Endodermal cell (in vitro differentiated cells): ENCODE measurements at regions not wholly inside any gene's neighbourhood (a gene's known extent, or its start where the extent isn't known, plus 50 kb on each side); places are given as distances from the start of the nearest gene placed in this dataset.

Experiments used
- DNase-seq: peaks from one replicate; pipeline ENCODE4 v3.0.0-alpha.2; 2017
- H3K27ac ChIP-seq: 2 replicates; pipeline ENCODE4 v1.5.1; 2013; ENCODE audit warnings: mild to moderate bottlenecking, low read depth, low read length, moderate library complexity
- H3K27me3 ChIP-seq: 2 replicates; pipeline ENCODE4 v1.6.1; 2013; ENCODE audit warnings: mild to moderate bottlenecking, low read length, moderate library complexity; ENCODE audit not compliant: insufficient read depth, control insufficient read depth, poor library complexity, severe bottlenecking
- H3K36me3 ChIP-seq: 2 replicates; pipeline ENCODE4 v1.7.0; 2013; ENCODE audit warnings: mild to moderate bottlenecking, low read length, moderate library complexity; ENCODE audit not compliant: control insufficient read depth, insufficient read depth
- H3K4me1 ChIP-seq: one replicate; pipeline ENCODE4 v1.7.0; 2013; ENCODE audit warnings: low read length; ENCODE audit not compliant: control insufficient read depth, insufficient read depth
- H3K4me3 ChIP-seq: 2 replicates; pipeline ENCODE4 v1.5.1; 2013; ENCODE audit warnings: mild to moderate bottlenecking, low read length, moderate library complexity
- H3K9ac ChIP-seq: 2 replicates; pipeline ENCODE4 v1.6.1; 2013; ENCODE audit warnings: mild to moderate bottlenecking, low read length, moderate library complexity; ENCODE audit not compliant: poor library complexity, severe bottlenecking; ENCODE audit errors: extremely low read depth
- H3K9me3 ChIP-seq: 2 replicates; pipeline ENCODE4 v1.6.1; 2013; ENCODE audit warnings: mild to moderate bottlenecking, low read length, moderate library complexity; ENCODE audit not compliant: control insufficient read depth
- H3K27ac Mint-ChIP-seq: 2 replicates; pipeline ENCODE4 v1.8.0; 2020; ENCODE audit warnings: mixed read lengths
- H3K27me3 Mint-ChIP-seq: 2 replicates; pipeline ENCODE4 v1.8.0; 2021; ENCODE audit warnings: mild to moderate bottlenecking, mixed read lengths; ENCODE audit not compliant: insufficient read depth
- H3K36me3 Mint-ChIP-seq: 2 replicates; pipeline ENCODE4 v1.8.0; 2020; ENCODE audit warnings: low read depth, mixed read lengths
- H3K4me1 Mint-ChIP-seq: 2 replicates; pipeline ENCODE4 v1.8.0; 2020; ENCODE audit warnings: mixed read lengths
- H3K4me3 Mint-ChIP-seq: 2 replicates; pipeline ENCODE4 v1.8.0; 2020; ENCODE audit warnings: mild to moderate bottlenecking, moderate library complexity, mixed read lengths
- H3K9me3 Mint-ChIP-seq: 2 replicates; pipeline ENCODE4 v1.8.0; 2020; ENCODE audit warnings: mild to moderate bottlenecking, mixed read lengths
- CTCF ChIP-seq: fragments of 200-600 bp; sonication (generic); conservative IDR thresholded peaks from 2 replicates; pipeline ENCODE4 v1.5.0; 2021; ENCODE audit warnings: antibody characterized with exemption, mild to moderate bottlenecking
- WGBS, 2 experiments: methylation state at CpG; one replicate each; pipeline versions ENCODE4 v1.1.5 to v1.1.7; 2013; ENCODE audit warnings: missing lambda C conversion rate in 2 of 2, mixed read lengths in 1 of 2; ENCODE audit not compliant: insufficient coverage in 1 of 2, insufficient read length in 1 of 2; 5-methylcytosine and 5-hydroxymethylcytosine counted together

- H3K27me3 ChIP-seq = no peaks in the 10 kb centered on the region
- Mint-ChIP-seq H3K27me3 (no peaks in the 10 kb centered on the region), H3K4me3 (no peak overlapping the region), H3K36me3 (no peaks in the 10 kb centered on the region), H3K9me3 (no peaks in the 10 kb centered on the region), H3K4me1 (no peaks in the 10 kb centered on the region), H3K27ac (no peak overlapping the region)
- no peak overlapping the region for H3K27ac ChIP-seq
- no peak for DNase-seq
- no peak overlapping the region for H3K4me3 ChIP-seq
- no peaks in the 10 kb centered on the region for H3K4me1 ChIP-seq
- no peaks in the 10 kb centered on the region for H3K36me3 ChIP-seq
- no peak overlapping the region for H3K9ac ChIP-seq
- 83 to 88% methylated on average over 1 of the region's 1 CpG for WGBS, 2 experiments
- no peaks in the 10 kb centered on the region for H3K9me3 ChIP-seq
- no peak for TF ChIP-seq CTCF
Measured at GRCh38 chr10:4763513-4763912, 62.5 kb upstream of the AKR1E2 start.

DNA sequence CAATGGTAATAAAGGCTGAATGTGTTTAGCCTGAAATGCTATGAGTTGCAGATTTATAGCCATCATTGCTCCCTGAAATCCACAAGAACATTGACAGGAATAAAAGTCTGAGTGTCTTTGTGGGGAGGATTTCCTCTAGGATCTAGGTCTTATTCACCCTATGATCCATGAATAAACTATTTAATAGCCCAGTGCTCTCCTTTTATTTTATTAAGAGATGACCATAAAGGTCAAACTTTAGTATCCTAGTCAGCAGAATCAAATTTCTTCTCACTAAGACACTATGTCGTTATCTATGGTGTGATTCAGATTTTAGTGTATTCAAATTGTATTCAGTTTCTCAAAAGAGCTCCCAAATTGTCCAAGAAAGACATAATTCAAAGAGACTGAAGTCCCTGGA is 67.8 kb upstream of the AKR1E2 start:
- no peak for TF ChIP-seq CTCF
- DNase-seq = no peak
- Histone ChIP-seq H3K9me3 (no peaks in the 10 kb centered on the region), H3K36me3 (no peaks in the 10 kb centered on the region), H3K27me3 (no peaks in the 10 kb centered on the region), H3K4me1 (no peaks in the 10 kb centered on the region), H3K4me3 (no peak overlapping the region), H3K27ac (no peak overlapping the region), H3K9ac (no peak overlapping the region)
- 100% methylated on average over 1 of the region's 1 CpG; no CpG with 5 or more reads in 1 of the 2 experiments for WGBS, 2 experiments
- no peak overlapping the region for H3K27ac Mint-ChIP-seq
- no peaks in the 10 kb centered on the region for H3K27me3 Mint-ChIP-seq
- H3K4me1 Mint-ChIP-seq = no peaks in the 10 kb centered on the region
- H3K36me3 Mint-ChIP-seq = no peaks in the 10 kb centered on the region
- no peaks in the 10 kb centered on the region for H3K9me3 Mint-ChIP-seq
- H3K4me3 Mint-ChIP-seq = no peak overlapping the region

DNA sequence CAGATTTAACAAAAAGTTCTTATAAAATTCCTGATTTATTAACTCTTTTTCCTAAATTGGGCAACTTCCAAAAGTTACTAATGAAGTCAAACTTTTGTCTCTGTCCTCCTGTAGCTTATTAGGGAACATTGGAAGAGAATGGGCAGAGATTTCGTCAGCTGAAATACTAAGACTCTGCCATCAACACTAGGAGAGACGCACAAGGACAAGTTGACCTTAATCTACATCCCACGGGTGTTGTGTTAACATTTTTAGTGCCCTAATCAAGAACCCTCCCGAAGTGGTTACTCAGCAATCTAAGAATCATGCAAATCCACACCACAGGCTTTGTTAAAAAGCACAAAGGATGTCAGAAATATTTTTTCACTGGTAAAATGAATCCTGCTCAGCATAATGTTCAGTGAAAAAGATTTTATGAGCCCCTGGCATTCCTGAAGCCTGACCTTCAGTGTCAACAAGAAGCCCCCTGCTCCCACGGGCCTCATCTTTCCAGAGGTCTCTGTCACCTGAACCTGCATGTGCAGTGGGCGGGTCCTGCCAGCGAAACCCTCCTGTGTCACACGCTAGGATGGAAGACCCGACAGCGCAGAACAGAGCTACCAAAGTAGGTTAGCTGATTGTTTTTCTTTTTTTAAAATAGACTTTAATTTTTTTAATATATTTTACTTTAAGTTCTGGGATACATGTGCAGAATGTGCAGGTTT is 70.6 kb upstream of the AKR1E2 start:
- 91% methylated on average over 3 to 10 of the region's 10 CpGs for WGBS, 2 experiments
- Mint-ChIP-seq H3K4me1 (no peaks in the 10 kb centered on the region), H3K27ac (no peak overlapping the region), H3K4me3 (no peak overlapping the region), H3K27me3 (no peaks in the 10 kb centered on the region), H3K9me3 (no peaks in the 10 kb centered on the region), H3K36me3 (no peaks in the 10 kb centered on the region)
- no peaks in the 10 kb centered on the region for H3K9me3 ChIP-seq
- DNase-seq = no peak
- H3K27me3 ChIP-seq = no peaks in the 10 kb centered on the region
- no peak overlapping the region for H3K9ac ChIP-seq
- TF ChIP-seq CTCF = no peak
- no peak overlapping the region for H3K4me3 ChIP-seq
- H3K27ac ChIP-seq = no peak overlapping the region
- no peaks in the 10 kb centered on the region for H3K4me1 ChIP-seq
- no peaks in the 10 kb centered on the region for H3K36me3 ChIP-seq
